GM06990 (cell line): ENCODE measurements at regions not wholly inside any gene's neighbourhood (a gene's known extent, or its start where the extent isn't known, plus 50 kb on each side); places are given as distances from the start of the nearest gene placed in this dataset.

Source experiments
- DNase-seq: peaks from one replicate; pipeline ENCODE4 v3.0.0-alpha.2; 2011; ENCODE audit not compliant: insufficient read length; ENCODE audit errors: extremely low read depth
- H3K27me3 ChIP-seq: replicated peaks from 2 replicates; pipeline ENCODE4 v1.6.0; 2011; ENCODE audit warnings: low read length; ENCODE audit not compliant: control insufficient read depth, insufficient read depth
- H3K36me3 ChIP-seq: 2 replicates; pipeline ENCODE4 v1.5.1; 2011; ENCODE audit warnings: low read length; ENCODE audit not compliant: control insufficient read depth, insufficient read depth
- H3K4me3 ChIP-seq: replicated peaks from 2 replicates; pipeline ENCODE4 v1.5.1; 2011; ENCODE audit warnings: low read depth, mild to moderate bottlenecking, control low read depth, low read length
- CTCF ChIP-seq: IDR thresholded peaks from 2 replicates; pipeline ENCODE4 v1.5.1; 2011; ENCODE audit warnings: low read length, control low read depth, mild to moderate bottlenecking, inconsistent platforms; ENCODE audit not compliant: insufficient read depth, poor library complexity, severe bottlenecking

GRCh38 chr10:58091886-58092285, 175.8 kb downstream of the IPMK start:
- no peak overlapping the region for H3K4me3 ChIP-seq
- no peaks in the 10 kb centered on the region for H3K27me3 ChIP-seq
- no peaks in the 10 kb centered on the region for H3K36me3 ChIP-seq
- no peak for TF ChIP-seq CTCF
- DNase-seq, result no peak

GRCh38 chr10:58089739-58090138, 178.0 kb downstream of the IPMK start:
- no peaks in the 10 kb centered on the region for H3K27me3 ChIP-seq
- TF ChIP-seq CTCF, result no peak
- no peak overlapping the region for H3K4me3 ChIP-seq
- H3K36me3 ChIP-seq, result no peaks in the 10 kb centered on the region
- no peak for DNase-seq

- H3K36me3 ChIP-seq, result no peaks in the 10 kb centered on the region
- H3K4me3 ChIP-seq, result no peak overlapping the region
- no peak for TF ChIP-seq CTCF
Measured at GRCh38 chr10:58087896-58088295, 179.8 kb downstream of the IPMK start.

GRCh38 chr10:58086763-58087150, 180.9 kb downstream of the IPMK start:
- no peak for DNase-seq
- Histone ChIP-seq H3K4me3 (no peak overlapping the region), H3K36me3 (no peaks in the 10 kb centered on the region), H3K27me3 (no peaks in the 10 kb centered on the region)
- no peak for TF ChIP-seq CTCF

More at GRCh38 chr10:58087896-58088295, 179.8 kb downstream of the IPMK start:
- no peak for DNase-seq
- H3K27me3 ChIP-seq, result no peaks in the 10 kb centered on the region

GRCh38 chr10:58086144-58086762, 181.4 kb downstream of the IPMK start:
- DNase-seq, result no peak
- Histone ChIP-seq H3K4me3 (no peak overlapping the region), H3K27me3 (no peaks in the 10 kb centered on the region), H3K36me3 (no peaks in the 10 kb centered on the region)
- no peak for TF ChIP-seq CTCF

- no peak for TF ChIP-seq CTCF
- H3K36me3 ChIP-seq, result no peaks in the 10 kb centered on the region
- no peaks in the 10 kb centered on the region for H3K27me3 ChIP-seq
- DNase-seq, result no peak
- H3K4me3 ChIP-seq, result no peak overlapping the region
Measured at GRCh38 chr10:58082248-58082647, 185.4 kb downstream of the IPMK start.
